GM21717 (cell line): ENCODE measurements at regions not wholly inside any gene's neighbourhood (a gene's known extent, or its start where the extent isn't known, plus 50 kb on each side); places are given as distances from the start of the nearest gene placed in this dataset.

ENCODE experiments used
- ATAC-seq: cut with Tn5 transposase; IDR thresholded peaks from one replicate; pipeline ENCODE4 v1.9.1; 2021; ENCODE audit warnings: mild to moderate bottlenecking, moderate library complexity; ENCODE audit not compliant: unreplicated experiment

- no peak for ATAC-seq
Measured at GRCh38 chr2:111628221-111628620, 255.8 kb downstream of the ANAPC1 start.

- no peak for ATAC-seq
Measured at GRCh38 chr2:111629983-111630382, 254.0 kb downstream of the ANAPC1 start.

- ATAC-seq = no peak
Measured at GRCh38 chr2:111632661-111633060, 251.3 kb downstream of the ANAPC1 start.

GRCh38 chr2:111633189-111633588 is 250.8 kb downstream of the ANAPC1 start:
- ATAC-seq = no peak

GRCh38 chr2:111633643-111634042 is 250.3 kb downstream of the ANAPC1 start:
- no peak for ATAC-seq

- no peak for ATAC-seq
Measured at GRCh38 chr2:111634050-111634794, 249.8 kb downstream of the ANAPC1 start.

- ATAC-seq = no peak
Measured at GRCh38 chr2:111634995-111635538, 248.9 kb downstream of the ANAPC1 start.

GRCh38 chr2:111636905-111637304 is 247.1 kb downstream of the ANAPC1 start:
- no peak for ATAC-seq

- no peak for ATAC-seq
Measured at GRCh38 chr2:111638274-111638877, 245.6 kb downstream of the ANAPC1 start.

GRCh38 chr2:111640480-111640879 is 243.5 kb downstream of the ANAPC1 start:
- no peak for ATAC-seq

GRCh38 chr2:111642586-111643327 is 241.2 kb downstream of the ANAPC1 start:
- no peak for ATAC-seq

GRCh38 chr2:111643759-111644158 is 240.2 kb downstream of the ANAPC1 start:
- no peak for ATAC-seq

GRCh38 chr2:111647359-111647758 is 236.6 kb downstream of the ANAPC1 start:
- no peak for ATAC-seq

GRCh38 chr2:111652038-111652437 is 232.0 kb downstream of the ANAPC1 start:
- ATAC-seq = no peak

GRCh38 chr2:111652681-111653080 is 231.3 kb downstream of the ANAPC1 start:
- ATAC-seq = no peak

GRCh38 chr2:111653103-111653624 is 230.8 kb downstream of the ANAPC1 start:
- no peak for ATAC-seq

GRCh38 chr2:111653913-111654312 is 230.1 kb downstream of the ANAPC1 start:
- no peak for ATAC-seq

- no peak for ATAC-seq
Measured at GRCh38 chr2:111654829-111655228, 229.2 kb downstream of the ANAPC1 start.

GRCh38 chr2:111656436-111656835 is 227.6 kb downstream of the ANAPC1 start:
- ATAC-seq = no peak

GRCh38 chr2:111656894-111657293 is 227.1 kb downstream of the ANAPC1 start:
- ATAC-seq = no peak

GRCh38 chr2:111657351-111657975 is 226.5 kb downstream of the ANAPC1 start:
- ATAC-seq = no peak
